ENCODE measurements at regions not wholly inside any gene's neighbourhood (a gene's known extent, or its start where the extent isn't known, plus 50 kb on each side); places are given as distances from the start of the nearest gene placed in this dataset.

- Histone ChIP-seq H3K27ac (no peak overlapping the region), H3K4me3 (no peak overlapping the region), H3K36me3 (ENCODE audit: insufficient read depth, low read length) (no peaks in the 10 kb centered on the region), H3K9ac (ENCODE audit: insufficient read length) (no peak overlapping the region), H3K9me3 (ENCODE audit: low read depth, low read length) (no peaks in the 10 kb centered on the region)
- no peak for DNase-seq (ENCODE audit: low read depth, low spot score)
- TF ChIP-seq FOXP2 (optimal IDR thresholded peaks at IDR 0.05; ENCODE audit: control extremely low read depth, extremely low read length, insufficient read depth) (no peak), POLR2AphosphoS5 (IDR thresholded peaks at IDR 0.05; ENCODE audit: borderline replicate concordance, low read depth, low read length) (no peak), EZH2 (IDR thresholded peaks at IDR 0.05) (no peak)
Measured at GRCh38 chr7:12788171-12788570, 100.7 kb downstream of the ARL4A start.

- H3K4me3 ChIP-seq, result no peak overlapping the region
- no peak overlapping the region for H3K27ac ChIP-seq
Measured at GRCh38 chr7:12788591-12788990, 101.2 kb downstream of the ARL4A start.

DNA sequence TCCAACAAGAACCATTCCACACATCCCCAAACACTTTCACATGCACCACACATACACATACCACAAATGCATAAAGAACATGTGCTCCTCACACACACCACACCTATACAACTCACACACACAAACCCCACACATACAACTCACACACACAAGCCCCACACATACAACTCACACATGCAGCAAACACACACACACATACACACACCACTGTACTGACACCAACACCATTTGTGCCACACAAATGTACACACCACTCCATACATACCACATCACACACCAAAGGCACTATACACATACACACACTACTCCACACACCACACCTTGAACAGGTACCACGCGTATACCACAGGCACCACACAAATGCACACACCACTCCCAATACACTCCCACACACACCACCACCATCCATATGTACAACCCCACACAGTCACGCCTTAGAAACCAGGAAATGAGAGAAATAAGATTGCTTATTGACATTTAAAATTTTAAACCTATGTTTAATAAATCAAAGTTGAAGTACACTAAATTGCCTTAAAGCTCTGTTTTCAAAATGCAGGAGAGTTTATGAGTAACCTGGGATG lies 107.4 kb downstream of the ARL4A start:
- Histone ChIP-seq H3K9me3 (ENCODE audit: low read depth, low read length) (no peaks in the 10 kb centered on the region), H3K4me3 (no peak overlapping the region), H3K27ac (no peak overlapping the region), H3K36me3 (ENCODE audit: insufficient read depth, low read length) (no peaks in the 10 kb centered on the region), H3K9ac (ENCODE audit: insufficient read length) (no peak overlapping the region)
- DNase-seq (ENCODE audit: low read depth, low spot score), result no peak
- TF ChIP-seq EZH2 (IDR thresholded peaks at IDR 0.05) (no peak), FOXP2 (optimal IDR thresholded peaks at IDR 0.05; ENCODE audit: control extremely low read depth, extremely low read length, insufficient read depth) (no peak), POLR2AphosphoS5 (IDR thresholded peaks at IDR 0.05; ENCODE audit: borderline replicate concordance, low read depth, low read length) (no peak)

More at GRCh38 chr7:12788591-12788990, 101.2 kb downstream of the ARL4A start:
- no peaks in the 10 kb centered on the region for H3K9me3 ChIP-seq (ENCODE audit: low read depth, low read length)
- H3K36me3 ChIP-seq (ENCODE audit: insufficient read depth, low read length), result no peaks in the 10 kb centered on the region
- TF ChIP-seq FOXP2 (optimal IDR thresholded peaks at IDR 0.05; ENCODE audit: control extremely low read depth, extremely low read length, insufficient read depth), result no peak
- TF ChIP-seq EZH2 (IDR thresholded peaks at IDR 0.05), result no peak
- TF ChIP-seq POLR2AphosphoS5 (IDR thresholded peaks at IDR 0.05; ENCODE audit: borderline replicate concordance, low read depth, low read length), result no peak
- no peak overlapping the region for H3K9ac ChIP-seq (ENCODE audit: insufficient read length)
- no peak for DNase-seq (ENCODE audit: low read depth, low spot score)

- no peaks in the 10 kb centered on the region for H3K36me3 ChIP-seq (ENCODE audit: insufficient read depth, low read length)
- no peak overlapping the region for H3K9ac ChIP-seq (ENCODE audit: insufficient read length)
- TF ChIP-seq EZH2 (IDR thresholded peaks at IDR 0.05) (no peak), FOXP2 (optimal IDR thresholded peaks at IDR 0.05; ENCODE audit: control extremely low read depth, extremely low read length, insufficient read depth) (no peak), POLR2AphosphoS5 (IDR thresholded peaks at IDR 0.05; ENCODE audit: borderline replicate concordance, low read depth, low read length) (no peak)
- H3K4me3 ChIP-seq, result no peak overlapping the region
- no peak overlapping the region for H3K27ac ChIP-seq
- no peaks in the 10 kb centered on the region for H3K9me3 ChIP-seq (ENCODE audit: low read depth, low read length)
- no peak for DNase-seq (ENCODE audit: low read depth, low spot score)
Measured at GRCh38 chr7:12796397-12797127, 109.1 kb downstream of the ARL4A start.

GRCh38 chr7:12800486-12800885 lies 113.1 kb downstream of the ARL4A start:
- no peaks in the 10 kb centered on the region for H3K36me3 ChIP-seq (ENCODE audit: insufficient read depth, low read length)
- no peak for TF ChIP-seq EZH2 (IDR thresholded peaks at IDR 0.05)
- TF ChIP-seq FOXP2 (optimal IDR thresholded peaks at IDR 0.05; ENCODE audit: control extremely low read depth, extremely low read length, insufficient read depth), result no peak
- no peak for TF ChIP-seq POLR2AphosphoS5 (IDR thresholded peaks at IDR 0.05; ENCODE audit: borderline replicate concordance, low read depth, low read length)
- no peak overlapping the region for H3K27ac ChIP-seq
- no peak for DNase-seq (ENCODE audit: low read depth, low spot score)
- no peak overlapping the region for H3K9ac ChIP-seq (ENCODE audit: insufficient read length)
- H3K9me3 ChIP-seq (ENCODE audit: low read depth, low read length), result no peaks in the 10 kb centered on the region
- no peak overlapping the region for H3K4me3 ChIP-seq

GRCh38 chr7:12801107-12801506 lies 113.7 kb downstream of the ARL4A start:
- Histone ChIP-seq H3K27ac (no peak overlapping the region), H3K9me3 (ENCODE audit: low read depth, low read length) (no peaks in the 10 kb centered on the region), H3K9ac (ENCODE audit: insufficient read length) (no peak overlapping the region), H3K4me3 (no peak overlapping the region), H3K36me3 (ENCODE audit: insufficient read depth, low read length) (no peaks in the 10 kb centered on the region)
- DNase-seq (ENCODE audit: low read depth, low spot score), result no peak
- TF ChIP-seq EZH2 (IDR thresholded peaks at IDR 0.05), result no peak
- no peak for TF ChIP-seq FOXP2 (optimal IDR thresholded peaks at IDR 0.05; ENCODE audit: control extremely low read depth, extremely low read length, insufficient read depth)
- no peak for TF ChIP-seq POLR2AphosphoS5 (IDR thresholded peaks at IDR 0.05; ENCODE audit: borderline replicate concordance, low read depth, low read length)

- H3K27ac ChIP-seq, result no peak overlapping the region
- H3K9me3 ChIP-seq (ENCODE audit: low read depth, low read length), result no peaks in the 10 kb centered on the region
- no peaks in the 10 kb centered on the region for H3K36me3 ChIP-seq (ENCODE audit: insufficient read depth, low read length)
- TF ChIP-seq FOXP2 (optimal IDR thresholded peaks at IDR 0.05; ENCODE audit: control extremely low read depth, extremely low read length, insufficient read depth) (no peak), POLR2AphosphoS5 (IDR thresholded peaks at IDR 0.05; ENCODE audit: borderline replicate concordance, low read depth, low read length) (no peak), EZH2 (IDR thresholded peaks at IDR 0.05) (no peak)
- H3K9ac ChIP-seq (ENCODE audit: insufficient read length), result no peak overlapping the region
- no peak for DNase-seq (ENCODE audit: low read depth, low spot score)
- H3K4me3 ChIP-seq, result no peak overlapping the region
Measured at GRCh38 chr7:12802070-12802469, 114.6 kb downstream of the ARL4A start.

- Histone ChIP-seq H3K4me3 (no peak overlapping the region), H3K9me3 (ENCODE audit: low read depth, low read length) (no peaks in the 10 kb centered on the region), H3K27ac (no peak overlapping the region), H3K36me3 (ENCODE audit: insufficient read depth, low read length) (no peaks in the 10 kb centered on the region), H3K9ac (ENCODE audit: insufficient read length) (no peak overlapping the region)
- no peak for DNase-seq (ENCODE audit: low read depth, low spot score)
- TF ChIP-seq POLR2AphosphoS5 (IDR thresholded peaks at IDR 0.05; ENCODE audit: borderline replicate concordance, low read depth, low read length), result no peak
- TF ChIP-seq EZH2 (IDR thresholded peaks at IDR 0.05), result no peak
Measured at GRCh38 chr7:12803542-12803941, 116.1 kb downstream of the ARL4A start.
